GM12873 (cell line): ENCODE measurements at regions not wholly inside any gene's neighbourhood (a gene's known extent, or its start where the extent isn't known, plus 50 kb on each side); places are given as distances from the start of the nearest gene placed in this dataset.

Experiments used
- TF ChIP-seq, protein P1 (sequence below): IDR thresholded peaks from 2 replicates; pipeline ENCODE4 v1.5.1; 2012; ENCODE audit warnings: low read depth, mild to moderate bottlenecking, moderate library complexity, low read length, control low read depth; ENCODE audit not compliant: insufficient read depth; ENCODE audit errors: missing control alignments

DNA sequence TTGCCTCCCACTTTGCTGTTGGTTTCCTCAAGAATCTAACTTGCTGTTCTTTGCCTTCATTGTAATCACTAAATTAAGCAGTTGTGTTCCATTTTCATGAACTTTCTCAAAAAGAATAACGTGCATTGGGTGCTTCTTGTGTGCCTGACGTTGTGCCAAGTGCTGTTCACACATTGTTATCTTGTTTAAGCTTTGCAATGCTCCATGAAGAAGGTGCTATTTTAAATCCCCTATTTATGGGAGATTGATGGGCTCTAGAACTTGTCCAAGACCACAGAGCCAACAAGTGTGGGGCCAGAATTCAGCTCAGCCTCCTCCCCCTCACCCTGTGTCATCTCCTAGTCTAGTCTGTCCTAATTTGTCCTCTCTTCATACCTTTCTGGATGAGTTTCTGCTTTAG lies 199.8 kb downstream of the C1orf94 start:
- TF ChIP-seq, protein P1, sequence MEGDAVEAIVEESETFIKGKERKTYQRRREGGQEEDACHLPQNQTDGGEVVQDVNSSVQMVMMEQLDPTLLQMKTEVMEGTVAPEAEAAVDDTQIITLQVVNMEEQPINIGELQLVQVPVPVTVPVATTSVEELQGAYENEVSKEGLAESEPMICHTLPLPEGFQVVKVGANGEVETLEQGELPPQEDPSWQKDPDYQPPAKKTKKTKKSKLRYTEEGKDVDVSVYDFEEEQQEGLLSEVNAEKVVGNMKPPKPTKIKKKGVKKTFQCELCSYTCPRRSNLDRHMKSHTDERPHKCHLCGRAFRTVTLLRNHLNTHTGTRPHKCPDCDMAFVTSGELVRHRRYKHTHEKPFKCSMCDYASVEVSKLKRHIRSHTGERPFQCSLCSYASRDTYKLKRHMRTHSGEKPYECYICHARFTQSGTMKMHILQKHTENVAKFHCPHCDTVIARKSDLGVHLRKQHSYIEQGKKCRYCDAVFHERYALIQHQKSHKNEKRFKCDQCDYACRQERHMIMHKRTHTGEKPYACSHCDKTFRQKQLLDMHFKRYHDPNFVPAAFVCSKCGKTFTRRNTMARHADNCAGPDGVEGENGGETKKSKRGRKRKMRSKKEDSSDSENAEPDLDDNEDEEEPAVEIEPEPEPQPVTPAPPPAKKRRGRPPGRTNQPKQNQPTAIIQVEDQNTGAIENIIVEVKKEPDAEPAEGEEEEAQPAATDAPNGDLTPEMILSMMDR, result no peak

DNA sequence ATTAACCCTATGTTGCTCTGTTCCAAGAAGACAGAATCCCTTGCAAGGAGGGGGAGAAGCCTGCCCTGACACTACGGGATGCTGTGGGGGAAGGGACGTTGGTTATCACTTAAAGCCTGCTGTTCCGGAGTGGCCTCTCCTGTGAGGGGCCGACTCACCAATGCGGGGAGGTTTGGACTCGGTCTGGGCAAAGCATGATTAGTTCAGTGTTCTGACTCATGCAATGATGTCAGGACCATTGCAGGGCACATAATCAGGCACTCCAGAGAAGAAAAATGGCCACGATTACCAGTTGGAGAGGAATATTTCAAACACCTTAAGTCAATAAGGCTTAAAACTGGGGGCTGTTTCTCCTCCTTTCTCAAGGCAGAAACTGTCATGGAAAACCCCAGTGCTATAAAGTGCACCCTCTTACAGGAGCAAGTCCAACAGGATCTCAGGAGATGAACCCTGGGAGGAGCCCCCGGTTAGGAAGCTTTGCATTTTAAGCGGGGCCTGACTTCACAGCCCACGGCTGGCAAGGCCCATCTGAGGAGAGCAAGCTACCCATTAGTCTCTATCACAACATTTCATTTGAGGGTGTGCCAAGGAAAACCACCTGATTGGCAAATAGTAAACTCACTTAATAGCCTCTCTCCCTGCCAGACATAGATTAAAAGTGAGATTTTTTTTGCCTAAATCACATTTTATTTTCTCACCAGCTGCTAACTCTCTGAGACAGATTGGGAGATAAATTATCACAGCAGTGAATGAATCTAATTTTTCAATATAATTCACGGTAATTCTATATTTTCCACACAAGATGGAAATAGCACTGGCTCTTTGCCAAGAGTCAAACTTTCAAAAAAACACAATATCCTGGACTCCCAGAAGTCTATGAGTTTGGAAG lies 202.5 kb downstream of the C1orf94 start:
- TF ChIP-seq, protein P1, result no peak

DNA sequence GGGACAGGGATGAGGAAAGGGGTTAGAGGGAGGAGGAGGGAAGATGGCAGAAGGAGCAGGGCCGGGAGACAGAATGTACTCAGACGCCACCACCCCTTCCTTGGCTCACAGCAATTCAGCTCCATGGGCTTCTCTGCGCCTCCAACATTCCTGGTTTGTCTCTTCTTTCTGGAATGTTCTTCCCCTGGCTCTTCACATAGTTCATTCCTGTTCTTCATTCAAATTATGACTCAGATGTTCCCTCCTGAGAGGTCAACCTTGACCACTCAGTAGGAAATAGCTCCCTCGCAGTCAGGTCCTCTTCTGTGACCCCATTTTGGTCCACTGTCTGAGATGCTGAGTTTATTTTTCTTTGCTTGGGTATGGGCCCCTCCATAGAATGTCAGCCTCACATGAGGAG lies 203.2 kb downstream of the C1orf94 start:
- TF ChIP-seq, protein P1, result no peak

DNA sequence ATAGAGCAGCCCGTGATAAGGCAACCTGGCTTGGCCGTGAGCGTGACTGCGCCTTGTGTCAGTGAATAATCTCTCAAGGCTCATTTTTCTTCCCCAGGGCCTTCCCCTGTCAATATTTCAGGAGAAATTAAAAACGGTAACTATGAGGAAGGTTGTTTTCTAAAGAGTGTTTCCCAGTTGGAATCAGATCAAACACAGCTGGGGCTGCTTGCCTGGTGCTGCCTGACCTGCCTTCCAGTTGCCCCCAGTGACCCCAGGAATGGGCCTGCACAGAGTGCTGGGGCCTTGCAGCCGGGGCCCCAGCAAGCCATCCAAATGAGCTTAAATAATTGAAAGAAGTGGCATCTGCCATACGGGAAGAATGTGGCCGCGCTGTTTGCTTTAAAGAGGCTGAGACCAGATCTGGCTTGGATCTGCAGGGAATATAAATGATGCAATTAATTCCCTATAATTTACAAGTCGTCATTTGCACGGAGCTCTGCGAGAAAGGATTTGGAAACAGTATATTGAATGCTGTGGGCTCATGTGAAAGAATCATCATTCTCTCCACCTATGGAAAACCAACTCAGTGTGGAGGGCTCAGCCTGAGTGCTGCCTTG lies 203.9 kb downstream of the C1orf94 start:
- TF ChIP-seq, protein P1, result no peak

DNA sequence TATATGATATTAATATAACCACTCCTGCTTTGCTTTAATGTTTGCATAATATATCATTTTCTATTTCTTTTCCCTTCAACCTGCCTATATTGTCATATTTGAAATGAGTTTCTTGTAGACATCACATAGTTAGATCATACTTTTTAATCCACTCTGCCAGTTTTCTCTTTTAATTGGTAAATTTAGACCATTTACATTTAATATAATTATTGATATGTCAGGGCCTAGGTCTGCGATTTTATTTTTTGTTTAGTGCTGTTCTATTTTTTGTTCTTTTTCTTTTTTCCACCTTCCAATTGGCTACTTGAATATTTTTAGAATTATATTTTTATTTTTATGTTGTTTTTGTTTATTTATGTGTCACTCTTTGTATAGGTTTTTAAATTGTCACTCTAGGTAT lies 213.3 kb downstream of the C1orf94 start:
- TF ChIP-seq, protein P1, result no peak

DNA sequence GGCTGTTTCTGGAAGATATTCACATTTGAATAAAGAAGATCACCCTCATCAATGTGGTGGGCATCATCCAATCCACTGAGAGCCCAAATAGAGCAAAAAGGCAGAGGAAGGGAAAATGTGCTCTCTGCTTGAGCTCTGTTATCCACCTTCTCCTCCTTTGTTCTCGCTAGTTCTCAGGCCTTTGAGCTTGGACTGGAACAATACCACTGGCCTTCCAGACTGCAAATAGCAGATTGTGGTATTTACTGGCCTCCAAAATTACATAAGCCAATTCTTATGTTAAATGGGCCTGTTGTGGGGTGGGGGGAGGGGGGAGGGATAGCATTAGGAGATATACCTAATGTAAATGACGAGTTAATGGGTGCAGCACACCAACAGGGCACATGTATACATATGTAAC lies 219.3 kb downstream of the C1orf94 start:
- TF ChIP-seq, protein P1, result no peak

DNA sequence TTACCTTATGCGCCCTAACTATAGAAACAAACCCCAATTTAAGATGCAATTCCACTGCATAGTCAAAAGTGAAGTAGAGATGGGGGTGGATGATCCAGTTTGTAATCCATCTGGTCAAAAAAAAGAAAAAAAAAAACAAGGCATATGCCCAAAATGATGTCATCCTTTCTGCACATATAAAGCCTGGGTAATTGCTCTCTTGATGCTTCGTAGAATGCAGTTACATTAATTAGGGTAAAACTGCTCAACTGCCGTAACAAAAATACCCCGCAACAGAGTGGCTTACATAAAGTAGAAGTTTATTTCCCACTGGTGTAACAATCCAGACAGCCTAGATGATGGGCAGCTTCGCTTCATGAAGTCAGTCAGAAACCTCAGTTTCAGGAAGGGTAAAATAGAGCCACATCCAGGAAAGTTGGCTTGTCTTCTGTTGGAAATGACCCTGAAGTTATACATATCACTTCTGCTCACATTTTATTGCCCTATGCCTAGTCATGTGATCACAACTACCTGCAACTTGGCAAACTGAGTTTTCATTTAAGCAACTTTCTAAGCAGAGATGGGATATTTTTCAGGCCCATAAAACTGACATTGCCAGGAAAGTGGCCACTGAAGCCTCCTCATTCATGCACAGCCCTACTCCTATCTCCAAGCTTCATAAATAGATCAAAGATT lies 221.7 kb downstream of the C1orf94 start:
- TF ChIP-seq, protein P1, result no peak
